Stimulated activated CD8-positive, alpha-beta memory T cell treated with anti-CD3 and anti-CD28 coated beads, Interleukin-4, amount 100 ng/mL, for 1 hour (primary cell): ENCODE measurements at regions not wholly inside any gene's neighbourhood (a gene's known extent, or its start where the extent isn't known, plus 50 kb on each side); places are given as distances from the start of the nearest gene placed in this dataset.
"Not testable (repeated sequence)": the region's sequence is repeated elsewhere in the genome, so short reads cannot be mapped to it uniquely, and the experiment has no call there.

Source experiments
- DNase-seq, 2 donors: peaks; one replicate each; pipeline ENCODE4 v3.0.0-alpha.2; 2020; ENCODE audit warnings: low read depth in 2 of 2, low spot score in 1 of 2

DNA sequence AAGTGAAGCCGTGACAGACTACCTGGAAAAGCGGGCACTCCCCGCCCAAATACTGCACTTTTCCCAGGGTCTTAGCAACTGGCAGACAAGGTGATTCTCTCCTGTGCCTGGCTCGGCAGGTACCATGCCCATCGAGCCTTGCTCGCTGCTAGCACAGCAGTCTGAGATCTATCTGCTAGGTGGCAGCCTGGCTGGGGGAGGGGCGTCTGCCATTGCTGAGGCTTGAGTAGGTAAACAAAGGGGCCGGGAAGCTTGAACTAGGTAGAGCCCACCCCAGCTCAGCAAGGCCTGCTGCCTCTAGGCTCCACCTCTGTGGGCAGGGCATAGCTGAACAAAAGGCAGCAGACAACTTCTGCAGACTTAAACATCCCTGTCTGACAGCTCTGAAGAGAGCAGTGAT lies 406.3 kb downstream of the NDFIP2 start:
- DNase-seq: not testable (repeated sequence)

DNA sequence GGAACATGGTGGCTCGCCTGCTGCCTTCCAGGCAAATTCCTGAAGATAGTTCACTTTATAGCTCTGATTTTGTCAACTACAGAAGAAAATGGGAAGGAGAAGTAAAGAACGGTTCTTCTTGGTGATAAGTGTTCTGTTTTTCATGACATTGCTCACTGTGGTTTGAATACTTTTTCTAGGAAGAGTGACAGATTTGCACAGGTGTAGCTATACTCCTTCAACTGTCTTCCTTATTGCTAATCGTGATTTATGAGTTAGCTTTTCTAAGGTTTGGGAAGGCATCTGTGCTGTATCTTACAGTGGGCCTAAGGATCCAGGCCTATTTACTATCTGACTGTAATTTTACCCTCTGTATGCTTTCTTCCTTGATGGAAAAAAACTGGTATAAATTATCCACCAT lies 405.6 kb downstream of the NDFIP2 start:
- no peak for DNase-seq

DNA sequence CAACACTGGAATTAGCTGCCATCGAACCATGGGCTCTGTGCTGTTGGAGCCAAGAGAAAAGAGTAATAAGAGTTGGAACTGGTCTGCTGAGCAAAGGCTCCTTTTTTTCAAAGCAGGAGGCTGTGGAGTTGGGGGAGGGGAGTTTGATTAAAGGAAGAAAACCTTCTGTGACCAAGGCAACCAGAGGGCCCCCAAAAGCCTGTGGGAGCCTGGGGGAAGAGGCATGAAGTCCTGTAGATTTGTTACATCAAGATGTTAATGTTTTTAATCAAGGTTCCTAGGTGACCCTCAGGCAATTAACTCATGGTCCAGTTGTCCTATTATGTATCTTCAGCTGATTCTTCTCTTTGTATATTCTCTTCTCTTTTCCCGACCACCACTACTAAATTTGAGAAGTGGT lies 403.9 kb downstream of the NDFIP2 start:
- DNase-seq: no peak

DNA sequence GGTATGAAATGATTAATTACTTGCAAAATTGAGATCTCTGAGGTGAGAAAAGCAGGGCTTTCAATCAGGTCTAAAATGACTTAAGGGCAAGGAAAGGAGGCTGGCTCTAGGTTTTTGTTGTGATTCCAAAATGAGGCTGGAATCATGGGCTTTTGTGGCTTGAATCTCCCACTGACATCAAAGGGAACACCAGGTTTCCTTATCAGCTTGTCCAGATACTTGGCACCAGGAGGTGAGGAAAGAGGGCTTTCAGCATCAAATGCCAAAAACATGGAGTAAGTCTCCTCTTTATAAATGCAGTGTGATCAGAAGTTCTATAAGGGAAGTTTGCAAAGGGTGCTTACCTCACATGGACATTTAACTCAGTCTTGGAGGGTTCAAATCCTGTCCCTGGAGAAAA lies 402.3 kb downstream of the NDFIP2 start:
- no peak for DNase-seq

DNA sequence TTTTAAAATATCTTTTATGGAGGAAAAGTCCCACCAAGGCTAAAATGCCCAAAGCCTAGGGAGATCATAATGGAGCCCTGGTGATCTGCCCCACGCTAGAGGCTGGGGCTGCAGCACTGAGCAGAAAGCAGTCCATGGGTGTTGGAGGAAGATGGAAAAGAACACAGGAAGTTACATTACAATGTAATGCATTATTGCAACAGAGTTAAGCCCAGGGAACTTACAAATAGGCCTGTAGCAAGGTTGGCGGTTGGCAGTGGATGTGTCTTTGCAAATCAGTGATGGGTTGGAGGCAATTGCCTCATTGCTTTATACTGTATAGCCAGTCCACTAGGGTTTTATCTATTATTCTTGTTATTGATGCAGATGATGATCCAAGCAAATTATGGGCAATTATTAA lies 399.9 kb downstream of the NDFIP2 start:
- no peak for DNase-seq

DNA sequence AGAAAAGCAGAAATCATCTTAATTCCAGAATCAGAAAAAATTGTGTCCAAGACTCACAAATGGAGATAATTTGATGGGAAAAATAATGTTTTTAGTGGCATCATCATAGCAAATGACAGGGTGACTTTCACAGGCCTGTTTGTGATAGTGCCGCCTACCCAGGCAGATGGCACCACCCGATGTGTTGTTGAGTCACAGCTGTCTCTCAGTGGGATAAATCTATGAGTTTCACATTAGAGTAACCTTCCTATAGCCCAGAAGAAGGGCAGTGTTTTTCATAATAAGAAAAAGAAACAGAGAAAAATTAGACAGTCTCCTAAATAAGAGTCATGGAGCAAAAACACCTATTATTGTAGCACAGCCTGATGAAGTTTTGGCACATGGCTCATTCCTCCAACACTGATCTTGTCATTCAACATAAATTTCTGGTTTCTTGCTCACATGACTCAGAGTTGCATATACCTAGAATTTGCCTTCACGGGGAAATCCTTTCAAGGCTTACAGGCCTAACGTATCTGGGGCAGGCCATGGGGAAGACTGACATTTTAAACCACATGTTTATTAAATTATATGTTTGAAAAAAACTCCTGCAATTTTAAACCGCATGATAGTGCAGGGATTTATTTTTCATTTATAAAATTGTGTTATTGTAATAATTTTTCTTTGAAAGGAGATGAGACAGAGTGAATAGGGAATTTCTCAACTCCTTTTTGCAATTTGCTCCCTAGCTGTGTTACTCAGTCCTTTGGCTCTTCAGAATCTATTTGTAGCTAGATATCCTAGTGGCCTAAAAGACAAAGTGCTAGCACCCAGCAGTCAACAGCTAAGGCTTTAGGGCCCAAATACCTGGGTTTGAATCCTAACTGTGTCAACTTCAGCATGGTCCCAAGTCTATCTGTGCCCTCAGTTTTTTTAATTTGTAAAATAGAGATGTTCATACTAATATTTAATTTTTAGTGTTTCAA lies 393.7 kb downstream of the NDFIP2 start:
- no peak for DNase-seq

DNA sequence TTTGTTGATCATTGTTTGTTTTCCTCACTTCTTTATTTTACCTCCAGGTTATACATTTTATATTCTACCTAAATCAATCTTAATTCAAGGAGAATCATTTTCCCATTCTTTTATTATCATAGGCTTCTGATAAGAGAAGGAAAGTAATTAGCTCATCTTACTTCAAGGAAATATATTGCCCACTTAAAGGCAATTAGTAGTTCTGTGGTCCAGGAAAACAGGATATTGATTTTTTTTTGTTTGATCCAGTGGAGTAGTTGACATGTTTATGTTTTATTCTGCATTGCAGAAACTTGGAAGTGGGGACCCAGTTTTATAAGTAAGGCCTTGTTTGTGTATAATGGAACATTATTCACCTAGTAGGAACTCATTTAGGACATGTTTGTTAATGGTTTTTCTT lies 390.6 kb downstream of the NDFIP2 start:
- DNase-seq: no peak

DNA sequence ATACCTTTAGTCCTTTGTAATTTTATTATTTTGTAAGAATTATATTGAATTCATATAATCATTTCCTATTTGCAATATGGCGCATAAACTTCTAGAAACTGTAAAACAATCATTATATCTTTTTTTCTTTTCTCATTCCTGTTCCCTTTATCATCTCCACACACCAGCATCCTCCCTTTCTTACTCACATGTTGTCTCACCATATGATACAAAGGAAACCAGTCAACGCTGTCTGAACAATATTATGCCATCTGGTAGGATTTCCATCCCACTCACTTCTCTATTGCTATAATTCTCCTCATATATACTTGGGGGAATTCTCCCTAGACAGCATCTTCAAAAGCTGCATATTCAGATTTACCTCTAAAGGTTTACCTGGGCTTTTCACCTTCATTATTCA lies 389.8 kb downstream of the NDFIP2 start:
- DNase-seq: no peak

DNA sequence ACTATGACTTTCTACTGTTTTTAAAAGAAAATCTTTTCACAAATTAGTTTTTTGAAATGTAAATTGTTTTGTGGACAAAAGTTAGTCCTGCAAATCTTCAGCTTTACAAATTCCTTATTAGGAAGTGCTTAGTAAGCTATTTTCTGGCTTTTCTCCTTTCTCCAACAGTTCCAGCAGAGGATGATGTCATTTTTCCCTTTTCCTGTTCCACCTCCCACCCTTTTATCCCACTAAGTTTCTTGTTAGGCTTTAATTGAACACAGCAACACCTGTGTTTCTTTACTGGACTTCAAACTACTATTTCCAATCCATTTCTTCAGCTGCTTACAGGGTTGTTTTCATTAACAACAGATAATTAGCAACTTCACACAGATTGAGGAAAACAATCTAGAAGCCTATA lies 389.2 kb downstream of the NDFIP2 start:
- DNase-seq: no peak

DNA sequence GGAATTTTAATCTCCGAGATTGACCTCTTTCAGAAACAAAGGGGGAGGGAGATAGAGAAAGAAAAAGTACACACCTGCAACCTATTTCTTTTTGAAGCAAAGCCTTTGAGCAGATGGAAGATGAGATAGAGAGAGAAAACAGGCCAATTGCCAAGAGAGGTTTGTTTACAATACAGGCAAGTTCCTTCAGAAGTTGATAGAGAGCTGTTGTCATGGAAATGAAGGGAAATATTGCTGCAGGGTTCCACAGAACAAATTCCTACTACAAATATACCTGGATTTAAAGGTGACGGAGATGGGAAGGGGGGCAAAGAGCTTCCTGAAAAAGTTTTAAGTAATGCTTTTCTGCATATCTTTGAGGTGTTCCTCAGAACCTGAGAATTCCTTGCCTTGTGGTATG lies 388.4 kb downstream of the NDFIP2 start:
- DNase-seq: no peak

DNA sequence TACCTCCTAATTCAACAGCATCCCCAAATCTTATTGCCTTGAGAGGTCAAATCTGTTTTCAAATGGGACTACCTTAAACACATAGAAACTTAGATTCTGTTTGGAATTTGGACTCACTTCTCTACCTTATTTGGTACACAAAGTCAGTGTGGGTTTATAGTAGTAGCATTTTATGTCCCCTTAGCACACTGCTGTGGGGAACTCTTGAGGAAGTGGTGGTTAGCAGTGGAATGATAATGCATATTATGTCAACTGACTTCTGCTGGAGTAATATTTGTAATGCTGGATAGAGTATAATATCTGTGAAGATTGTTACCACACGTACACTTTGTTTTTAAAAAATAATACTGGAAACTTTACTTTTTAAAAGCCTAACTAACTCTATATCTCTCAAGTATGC lies 386.3 kb downstream of the NDFIP2 start:
- DNase-seq: no peak

DNA sequence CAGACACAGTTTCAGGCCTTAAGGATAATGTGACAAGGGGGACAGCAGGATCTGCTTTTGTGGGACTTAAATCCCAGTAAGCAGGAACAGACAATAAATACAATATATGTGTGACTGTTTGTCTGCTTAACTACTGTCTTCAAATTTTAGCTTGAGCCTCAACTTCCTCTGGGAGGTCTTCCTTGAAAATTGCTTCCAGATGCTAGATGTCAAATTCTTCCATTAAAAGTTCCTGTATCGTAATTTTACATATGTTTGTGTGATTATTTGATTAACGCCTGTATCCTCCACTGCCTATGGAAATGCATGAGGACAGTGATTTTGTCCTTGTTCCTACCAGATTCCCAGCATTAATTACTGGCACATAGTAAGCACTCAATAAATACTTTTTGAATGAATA lies 385.5 kb downstream of the NDFIP2 start:
- DNase-seq: no peak

DNA sequence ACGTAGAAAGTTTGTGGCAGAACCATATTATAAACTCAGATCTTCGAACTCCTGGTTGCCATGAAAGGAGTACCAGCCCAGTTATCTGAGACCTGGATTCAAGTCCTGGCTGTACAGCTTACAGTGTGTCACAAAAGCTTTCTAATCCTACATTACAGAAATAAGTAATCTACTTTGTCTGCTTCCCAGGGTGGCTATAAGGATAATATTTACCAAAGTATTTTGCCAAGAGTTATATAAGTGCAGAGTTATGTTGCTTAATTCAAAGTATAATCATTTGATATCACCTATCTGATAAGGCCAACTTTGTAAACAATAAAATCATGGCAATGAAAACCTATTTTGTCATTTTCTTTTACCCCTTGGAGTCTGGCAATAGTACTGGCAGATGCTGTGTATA lies 381.6 kb downstream of the NDFIP2 start:
- DNase-seq: no peak

DNA sequence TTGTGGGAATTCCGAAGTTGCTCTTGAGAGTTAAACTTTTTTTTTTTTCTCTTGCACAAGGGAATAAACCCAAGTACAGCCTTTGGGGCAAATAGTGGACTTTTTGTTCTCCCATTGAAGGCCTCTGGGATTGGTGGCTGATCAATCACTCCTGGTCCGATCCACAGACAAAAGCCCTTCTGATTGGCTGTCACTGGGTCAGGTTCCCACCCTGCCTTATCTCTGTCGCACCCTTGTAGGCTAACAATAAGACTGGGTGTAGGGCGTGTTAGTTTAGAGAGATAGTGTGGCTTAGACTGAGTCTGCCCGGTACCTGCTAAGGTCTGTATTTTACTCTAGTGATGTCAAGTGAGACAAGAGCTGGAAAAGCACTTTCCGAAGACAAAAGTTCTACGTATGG lies 380.8 kb downstream of the NDFIP2 start:
- DNase-seq: no peak

DNA sequence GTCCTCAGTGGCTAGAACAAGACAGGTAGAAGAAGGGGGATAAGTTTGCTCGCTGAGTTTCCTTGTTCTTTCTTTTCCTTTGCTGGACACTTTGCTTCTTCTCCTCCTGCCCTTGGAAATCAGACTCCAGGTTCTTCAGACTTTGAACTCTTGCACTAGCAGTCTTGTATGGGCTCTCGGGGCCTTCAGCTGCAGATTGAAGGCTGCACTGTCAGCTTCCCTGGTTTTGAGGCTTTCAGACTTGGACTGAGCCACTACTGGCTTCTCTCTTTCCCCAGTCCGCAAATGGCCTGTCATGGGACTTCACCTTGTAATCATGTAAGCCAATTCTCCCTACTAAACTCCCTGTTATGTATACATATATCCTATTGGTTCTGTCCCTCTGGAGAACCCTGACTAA lies 379.8 kb downstream of the NDFIP2 start:
- no peak for DNase-seq

DNA sequence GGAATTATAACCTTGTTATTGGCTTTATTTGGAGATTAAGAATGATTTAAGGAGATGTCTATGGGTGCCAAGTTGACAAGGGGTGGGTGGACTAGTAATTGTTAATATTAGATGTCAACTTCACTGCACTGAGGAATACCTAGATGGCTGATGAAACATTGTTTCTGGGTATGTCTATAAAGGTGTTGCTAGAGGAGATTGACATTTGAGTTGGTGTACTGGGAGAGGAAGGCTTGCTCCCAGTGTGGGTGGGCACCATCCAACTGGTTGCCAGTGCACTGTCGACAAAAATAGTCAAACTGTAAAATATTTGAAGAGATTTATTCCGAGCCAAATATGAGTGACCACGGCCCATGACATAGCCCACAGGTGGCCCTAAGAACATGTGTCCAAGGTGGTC lies 378.8 kb downstream of the NDFIP2 start:
- no peak for DNase-seq

DNA sequence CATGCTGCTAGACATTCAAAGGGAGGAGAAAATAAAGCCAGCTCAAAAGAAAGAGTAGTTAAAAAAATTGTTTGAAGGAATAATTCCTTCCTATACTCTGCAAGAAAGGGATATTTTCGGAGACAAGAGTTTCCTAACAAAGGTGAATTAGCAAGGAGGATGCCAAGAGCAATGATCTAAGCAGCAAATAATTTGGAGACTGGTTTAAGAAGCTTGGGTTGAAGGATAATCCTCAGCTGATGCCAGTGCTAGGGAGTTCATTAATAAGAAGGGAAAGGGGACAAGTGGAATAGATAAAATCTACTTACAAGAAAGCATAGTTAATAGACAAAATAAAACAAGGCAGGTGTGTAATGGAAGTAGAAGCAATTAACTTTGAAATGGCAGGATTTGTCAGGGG lies 372.3 kb downstream of the NDFIP2 start:
- DNase-seq: no peak

DNA sequence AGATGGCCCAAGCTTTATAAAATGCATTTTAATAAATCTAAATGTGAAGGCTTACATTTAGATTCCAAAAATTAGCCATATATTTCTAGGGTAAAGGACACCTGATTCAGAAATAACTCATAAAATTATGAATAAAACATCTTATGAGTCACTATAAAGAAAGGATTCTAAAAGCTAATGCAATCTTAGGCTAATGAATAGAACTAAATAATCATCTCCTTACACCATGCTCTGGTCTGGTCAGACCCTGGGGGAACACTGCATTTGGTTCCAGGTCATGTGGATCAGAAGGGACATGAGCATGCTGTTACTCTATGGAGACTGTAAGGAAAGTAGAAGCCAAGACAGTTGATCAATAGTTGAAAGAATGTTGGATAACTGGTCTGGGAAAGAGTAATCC lies 370.4 kb downstream of the NDFIP2 start:
- DNase-seq: no peak

DNA sequence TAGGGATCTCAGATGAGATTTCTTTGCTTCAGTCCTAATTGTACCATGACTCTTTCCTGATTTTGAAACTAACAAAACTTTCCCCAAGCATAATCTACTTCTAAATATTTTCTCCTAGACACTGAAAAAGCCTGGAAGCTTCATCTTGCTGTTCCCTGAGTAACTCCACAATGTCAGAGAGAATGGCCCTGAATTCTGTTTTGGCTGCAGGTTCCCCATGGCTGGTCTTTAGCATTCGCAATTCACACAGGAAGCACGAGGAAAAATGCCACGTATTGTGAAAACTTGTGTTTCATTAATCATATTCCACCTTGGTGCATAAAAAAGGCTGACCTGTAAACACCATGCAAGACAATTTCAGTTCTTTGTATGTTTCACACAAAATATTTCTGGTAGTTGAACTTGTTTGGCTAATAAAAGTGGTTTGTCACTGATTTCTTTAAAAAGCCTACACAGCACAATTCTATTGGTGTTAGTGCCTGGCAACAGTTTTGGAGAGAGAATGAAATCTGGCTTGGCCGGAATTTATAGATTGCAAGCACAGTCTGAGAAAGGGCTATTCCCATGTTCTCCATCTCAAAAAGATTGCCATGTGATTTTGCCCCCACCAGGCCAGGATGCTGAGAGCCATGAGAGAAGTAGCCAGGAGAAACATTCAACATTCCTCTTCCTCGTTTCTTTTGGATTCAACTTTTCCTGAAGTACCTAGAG lies 367.1 kb downstream of the NDFIP2 start:
- no peak for DNase-seq

DNA sequence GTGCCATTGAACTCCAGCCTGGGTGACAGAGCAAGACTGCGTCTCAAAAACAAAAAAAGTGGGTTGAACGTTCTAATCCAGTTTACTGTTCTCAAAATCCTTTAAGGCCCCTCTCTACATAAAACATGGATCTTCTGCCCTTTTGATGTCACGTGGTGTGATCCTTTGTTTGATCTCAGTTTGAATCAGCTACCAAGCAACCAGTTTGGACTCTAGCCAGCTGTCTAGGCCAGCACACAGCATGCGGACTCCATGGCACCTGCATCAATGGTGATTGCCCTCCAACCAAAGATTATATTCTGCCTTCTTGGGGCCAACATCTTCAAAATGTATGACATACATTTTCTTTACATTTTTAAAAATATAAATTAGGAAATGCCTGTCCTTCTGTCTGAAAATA lies 365.4 kb downstream of the NDFIP2 start:
- no peak for DNase-seq

DNA sequence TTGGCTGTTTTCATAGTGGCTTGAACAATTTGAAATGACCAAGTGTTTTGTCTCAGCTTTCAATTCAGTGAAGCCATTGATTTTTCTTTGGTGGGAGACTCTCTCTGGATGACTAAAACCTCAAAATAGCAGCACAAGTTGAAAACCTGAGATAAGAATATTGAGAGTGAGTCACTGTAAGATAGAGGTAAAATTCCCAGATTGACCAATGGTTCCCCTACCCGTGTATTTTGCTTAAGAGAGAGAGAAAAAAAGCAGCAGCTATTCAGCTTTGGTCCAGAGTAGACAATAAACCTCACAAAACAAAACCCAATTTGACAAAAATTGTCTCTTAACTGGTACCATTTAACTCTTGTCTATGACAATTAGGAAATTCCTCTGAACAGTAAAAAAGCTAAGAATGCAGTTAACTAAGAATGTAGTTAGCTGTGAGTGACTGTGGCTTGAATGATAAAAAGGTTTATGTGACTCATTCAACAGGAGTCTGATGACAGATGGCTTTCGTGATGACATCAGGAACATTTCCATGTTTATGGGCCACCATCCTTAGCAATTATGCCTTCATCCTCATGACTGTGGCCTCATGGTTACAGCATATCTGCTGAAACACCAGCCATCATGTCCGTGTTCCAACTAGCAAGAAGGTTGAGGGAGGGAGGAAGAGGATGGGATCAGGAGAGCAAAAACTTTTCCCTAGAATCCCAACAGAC lies 356.9 kb downstream of the NDFIP2 start:
- DNase-seq: no peak

DNA sequence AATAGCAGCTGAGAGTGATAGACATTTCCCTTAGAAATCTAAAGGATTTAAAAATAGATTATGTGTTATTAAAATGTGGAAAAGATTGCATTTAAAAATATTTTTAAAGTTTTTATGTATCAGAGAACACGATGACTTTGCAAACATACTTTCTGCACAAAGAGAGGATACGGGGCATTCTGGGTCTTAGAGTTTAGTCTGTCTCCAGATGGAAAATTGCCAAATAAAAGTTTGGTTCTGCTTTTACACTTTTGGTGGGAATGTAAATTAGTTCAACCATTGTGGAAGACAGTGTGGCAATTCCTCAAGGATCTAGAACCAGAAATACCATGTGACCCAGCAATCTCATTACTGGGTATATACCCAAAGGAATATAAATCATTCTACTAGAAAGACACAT lies 355.2 kb downstream of the NDFIP2 start:
- DNase-seq: not testable (repeated sequence)
